GM19023 (cell line): ENCODE measurements at regions not wholly inside any gene's neighbourhood (a gene's known extent, or its start where the extent isn't known, plus 50 kb on each side); places are given as distances from the start of the nearest gene placed in this dataset.
"Not testable (repeated sequence)": the region's sequence is repeated elsewhere in the genome, so short reads cannot be mapped to it uniquely, and the experiment has no call there.

Experiments used
- ATAC-seq: cut with Tn5 transposase; IDR thresholded peaks from one replicate; pipeline ENCODE4 v1.9.1; 2021; ENCODE audit warnings: mild to moderate bottlenecking, moderate library complexity; ENCODE audit not compliant: unreplicated experiment

DNA sequence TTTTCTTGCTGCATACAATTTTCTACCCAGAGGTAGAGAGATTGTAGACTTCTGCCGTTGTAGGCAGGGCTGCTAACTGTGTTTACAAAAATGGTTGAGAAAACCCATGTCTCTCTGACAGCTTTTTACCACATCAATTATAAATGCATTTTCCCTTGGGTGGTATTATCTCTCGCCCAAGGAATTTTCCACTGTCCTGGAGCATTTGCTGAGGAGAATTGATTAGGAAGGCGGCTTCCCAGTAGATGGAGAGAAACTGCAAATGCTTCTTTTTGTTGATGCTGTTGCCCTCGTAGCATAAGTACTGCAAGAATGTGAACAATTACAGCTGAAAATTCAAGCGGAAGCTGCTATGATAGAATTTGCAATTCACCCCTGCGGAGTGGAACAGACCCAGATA is 1007.7 kb upstream of the KLHL29 start:
- no peak for ATAC-seq

DNA sequence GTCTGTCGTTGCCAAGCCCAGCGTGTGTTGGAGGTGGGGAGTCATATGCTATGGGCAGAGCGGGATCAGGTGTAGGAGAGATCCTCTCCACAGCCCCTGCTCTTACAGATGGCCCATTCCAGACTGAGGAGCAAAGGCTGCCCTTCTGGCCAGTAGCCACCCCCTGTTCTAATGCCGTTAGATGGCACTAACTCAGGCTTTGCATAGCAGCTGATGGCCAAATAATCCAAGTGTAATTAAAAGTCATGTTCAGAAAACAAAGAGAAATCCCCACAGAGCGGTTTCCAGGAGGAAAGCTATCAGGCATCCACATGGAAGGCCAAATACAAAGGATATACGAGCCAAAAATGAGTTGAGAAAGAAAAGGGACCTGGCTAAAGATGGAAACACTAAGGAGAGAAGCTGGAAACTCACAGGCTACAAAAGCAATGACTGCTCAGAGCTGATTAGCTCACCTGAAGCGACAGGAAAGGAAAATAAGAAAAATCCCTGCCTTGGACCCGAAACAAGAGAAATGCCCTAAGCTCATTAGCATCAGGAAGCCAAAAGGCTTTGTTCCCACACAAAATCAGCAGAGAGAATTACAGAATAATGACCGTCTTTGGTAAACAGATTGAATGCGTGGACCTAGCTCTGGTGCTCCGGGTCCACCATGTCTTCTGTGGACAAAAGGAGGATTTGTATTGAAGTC is 1002.4 kb upstream of the KLHL29 start:
- ATAC-seq = no peak

DNA sequence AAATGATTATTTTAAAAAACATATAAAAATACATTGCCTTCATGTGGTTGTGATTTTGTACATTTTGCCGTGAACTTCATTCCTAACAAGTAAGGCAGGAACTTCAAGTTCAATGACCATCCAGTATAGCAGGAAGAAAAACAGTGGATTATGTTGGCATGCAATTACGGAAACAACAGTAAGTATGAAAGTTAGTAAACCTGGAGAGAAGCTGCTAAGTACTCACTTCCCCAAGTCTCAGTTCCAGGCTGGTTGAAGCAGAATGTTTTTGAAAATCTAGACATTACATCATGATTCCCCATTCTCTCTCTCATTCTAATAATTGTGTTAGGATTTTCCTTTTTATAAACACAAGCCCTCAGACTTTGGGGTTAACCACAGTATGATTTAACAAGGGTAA is 987.1 kb upstream of the KLHL29 start:
- no peak for ATAC-seq

- ATAC-seq = no peak
Measured at GRCh38 chr2:22403748-22404147, 981.2 kb upstream of the KLHL29 start.

GRCh38 chr2:22406625-22407024 is 978.4 kb upstream of the KLHL29 start:
- ATAC-seq = no peak

GRCh38 chr2:22420076-22420475 is 964.9 kb upstream of the KLHL29 start:
- no peak for ATAC-seq

DNA sequence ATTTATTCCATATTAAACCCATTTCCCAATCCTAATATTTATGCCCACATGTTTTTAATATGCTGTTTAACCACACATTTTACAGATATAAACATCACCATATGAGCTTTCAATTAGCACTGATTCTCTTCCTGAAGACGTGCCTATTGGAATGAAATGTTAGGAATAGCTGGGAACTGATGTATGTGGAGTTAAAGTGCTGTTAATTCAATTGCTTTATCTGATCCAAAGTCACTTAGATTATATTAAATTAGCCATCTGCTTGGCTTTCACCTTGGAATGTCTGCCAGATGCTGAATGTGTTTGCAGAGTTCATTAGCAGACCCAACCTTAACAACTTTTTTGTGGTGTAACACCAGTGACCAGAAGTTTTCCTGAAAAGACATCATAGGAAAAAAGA is 942.9 kb upstream of the KLHL29 start:
- ATAC-seq = no peak

- no peak for ATAC-seq
Measured at GRCh38 chr2:22444281-22444680, 940.7 kb upstream of the KLHL29 start.

DNA sequence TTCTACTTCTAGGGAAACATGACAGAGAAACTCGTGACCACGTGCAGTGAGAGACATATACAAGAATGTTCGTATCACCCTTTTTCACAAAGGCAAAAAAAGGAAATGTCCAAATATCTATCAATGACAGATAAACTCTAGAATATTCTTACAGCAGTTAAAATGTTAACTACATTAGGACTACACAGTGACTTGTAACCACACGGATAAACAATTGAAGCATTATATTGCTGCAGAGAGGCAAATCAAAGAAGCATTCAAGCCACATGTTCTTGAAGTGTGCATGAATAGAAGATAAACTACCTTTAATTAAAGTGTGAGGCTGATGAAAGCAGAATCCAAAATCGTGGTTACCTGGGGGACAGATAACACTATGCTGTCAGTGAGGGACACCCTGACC is 935.3 kb upstream of the KLHL29 start:
- no peak for ATAC-seq

- ATAC-seq = no peak
Measured at GRCh38 chr2:22450831-22451230, 934.1 kb upstream of the KLHL29 start.

GRCh38 chr2:22454826-22455485 is 930.0 kb upstream of the KLHL29 start:
- no peak for ATAC-seq

GRCh38 chr2:22458440-22458839 is 926.5 kb upstream of the KLHL29 start:
- ATAC-seq = no peak

GRCh38 chr2:22475103-22475502 is 909.9 kb upstream of the KLHL29 start:
- ATAC-seq = not testable (repeated sequence)

DNA sequence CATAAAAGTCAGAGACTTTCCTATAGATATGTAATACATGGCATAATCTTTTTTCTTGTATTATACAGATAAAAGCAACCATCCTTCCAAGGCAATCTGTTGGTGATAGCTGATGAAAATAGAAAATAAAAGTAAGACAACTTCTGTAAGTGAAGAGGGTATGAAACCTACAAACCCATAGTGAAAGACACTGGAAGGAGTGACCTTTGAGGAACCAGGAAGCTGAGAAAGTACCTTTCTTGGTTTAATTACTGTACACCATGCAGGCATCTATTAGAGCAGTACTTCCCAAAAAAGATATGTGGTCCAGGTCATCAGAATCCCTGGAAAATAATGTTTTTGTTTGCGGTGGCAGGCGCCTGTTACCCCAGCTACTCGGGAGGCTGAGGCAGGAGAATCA is 906.6 kb upstream of the KLHL29 start:
- ATAC-seq = no peak

DNA sequence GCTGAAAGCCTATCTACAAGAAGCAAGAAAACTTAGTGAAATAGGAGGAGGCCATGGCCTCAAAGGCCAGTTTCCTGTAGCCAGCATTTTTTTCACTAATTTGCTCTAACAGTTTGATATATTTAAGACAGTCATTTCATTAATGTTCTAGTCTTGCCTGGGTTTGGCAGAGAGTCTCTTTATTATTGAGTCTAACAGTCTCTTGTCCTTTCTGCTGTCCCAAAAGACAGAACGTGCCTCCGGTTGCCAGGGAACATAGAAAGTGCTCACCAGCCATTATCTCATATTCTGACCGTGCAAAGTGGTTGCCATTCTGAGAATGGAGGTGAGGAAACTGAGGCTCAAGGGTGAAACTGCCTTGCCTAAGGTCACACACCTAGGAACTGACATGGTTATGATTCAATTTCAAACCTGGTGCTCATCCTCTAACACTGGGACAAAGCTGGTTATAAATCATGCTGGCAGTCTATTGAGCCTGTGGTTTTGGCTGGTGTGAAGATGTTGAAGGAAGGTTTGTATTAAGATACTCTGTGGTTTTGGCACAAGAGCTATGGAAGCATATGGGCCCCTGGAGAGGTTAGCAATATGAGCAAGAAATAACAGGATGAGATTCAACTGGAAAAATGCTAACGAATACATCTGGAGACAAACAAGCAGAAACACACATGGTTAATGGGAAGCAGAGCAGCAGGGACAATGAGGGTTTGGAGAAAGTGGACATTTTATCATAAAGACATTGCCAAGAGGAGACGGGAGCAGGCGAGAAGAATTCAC is 903.3 kb upstream of the KLHL29 start:
- no peak for ATAC-seq

GRCh38 chr2:22483036-22483435 is 901.9 kb upstream of the KLHL29 start:
- ATAC-seq = no peak

DNA sequence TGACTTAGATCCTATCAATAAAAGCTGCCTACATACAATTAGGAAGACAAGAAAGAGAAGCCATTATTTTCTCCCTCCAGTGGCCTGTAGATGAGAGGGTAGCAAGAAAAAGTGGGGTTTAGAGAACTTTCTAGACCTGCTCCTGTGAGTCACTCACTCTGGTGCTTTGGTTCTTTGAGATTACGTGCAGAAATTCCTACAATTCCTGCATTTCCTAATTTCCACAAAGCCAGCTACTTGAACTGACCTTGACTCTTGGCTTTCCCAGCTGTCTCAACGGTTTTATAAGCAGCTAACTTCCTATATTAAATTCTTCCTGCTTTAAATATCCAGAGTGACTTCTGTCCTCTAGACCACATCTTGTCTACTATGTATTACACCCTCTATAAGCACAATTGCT is 899.5 kb upstream of the KLHL29 start:
- ATAC-seq = no peak

GRCh38 chr2:22486343-22486742 is 898.6 kb upstream of the KLHL29 start:
- no peak for ATAC-seq

DNA sequence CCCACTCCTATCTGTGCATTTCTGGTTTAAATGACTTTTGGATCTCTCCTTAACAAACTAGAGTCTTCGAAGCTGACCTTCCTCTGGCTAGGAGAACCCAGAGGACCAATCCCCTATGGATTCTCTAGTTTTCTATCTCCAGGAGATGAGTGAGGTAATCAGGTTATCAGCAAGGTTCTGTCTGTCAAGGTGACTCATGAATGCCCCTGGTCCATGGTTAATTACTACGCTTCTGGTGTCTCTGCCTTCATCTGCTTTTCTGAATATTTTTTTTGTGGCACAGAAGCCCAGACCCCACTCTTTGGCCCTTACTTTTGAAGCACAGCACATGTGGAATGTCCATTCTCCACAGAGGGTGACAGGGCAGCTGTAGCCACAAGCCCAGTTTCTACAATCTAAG is 897.9 kb upstream of the KLHL29 start:
- no peak for ATAC-seq

- no peak for ATAC-seq
Measured at GRCh38 chr2:22487541-22487940, 897.4 kb upstream of the KLHL29 start.

- ATAC-seq = no peak
Measured at GRCh38 chr2:22491442-22491841, 893.5 kb upstream of the KLHL29 start.

- ATAC-seq = no peak
Measured at GRCh38 chr2:22494156-22494555, 890.8 kb upstream of the KLHL29 start.
